Left lung (tissue), 4 donors: ENCODE measurements at regions not wholly inside any gene's neighbourhood (a gene's known extent, or its start where the extent isn't known, plus 50 kb on each side); places are given as distances from the start of the nearest gene placed in this dataset.

Experiments used
- ATAC-seq: fragments of 200-7000 bp; cut with Tn5 transposase; one replicate; pipeline ENCODE4 v1.9.1; 2020; ENCODE audit warnings: moderate library complexity
- DNase-seq, 4 donors: peaks; one replicate each; pipeline ENCODE4 v3.0.0-alpha.2; 2013 to 2020
- H3K27ac ChIP-seq, 2 donors: fragments of 200-600 bp; sonication (generic) in 1 of 2; one replicate each; pipeline versions ENCODE4 v1.5.0 to v1.8.0; 2020 to 2021
- H3K27me3 ChIP-seq, 2 donors: fragments of 200-600 bp; sonication (generic) in 1 of 2; one replicate each; pipeline versions ENCODE4 v1.5.0 to v1.8.0; 2020 to 2021
- H3K36me3 ChIP-seq, 2 donors: fragments of 200-600 bp; sonication (generic) in 1 of 2; one replicate each; pipeline versions ENCODE4 v1.5.0 to v1.8.0; 2020 to 2021
- H3K4me1 ChIP-seq, 2 donors: fragments of 200-600 bp; one replicate each; pipeline ENCODE4 v1.8.0; 2021
- H3K4me3 ChIP-seq, 2 donors: fragments of 200-600 bp; sonication (generic) in 1 of 2; one replicate each; pipeline versions ENCODE4 v1.5.0 to v1.8.0; 2020 to 2021; ENCODE audit warnings: mild to moderate bottlenecking in 1 of 2
- H3K9me3 ChIP-seq, 2 donors: fragments of 200-600 bp; sonication (generic) in 1 of 2; one replicate each; pipeline versions ENCODE4 v1.5.0 to v1.8.0; 2020 to 2021
- CTCF ChIP-seq, 2 donors: fragments of 200-600 bp; sonication (generic) in 1 of 2; IDR thresholded peaks; one replicate each; pipeline versions ENCODE4 v1.5.0 to v1.8.0; 2021; ENCODE audit warnings: antibody characterized with exemption in 2 of 2
- intact Hi-C, 2 donors: fragments of 100-400 bp; cut with DNase I; formaldehyde crosslinking; loops; one replicate each; pipeline versions ENCODE4 v1.11.2 to v1.14.2; 2022
- donor health status: DM: no; HTN: yes; CAD: no.
- donor health status: DM: no; HTN: no; CAD: no.

GRCh38 chr2:7788736-7789135, 871.5 kb downstream of the RNF144A start:
- TF ChIP-seq CTCF (IDR thresholded peaks at IDR 0.05): no peak
- H3K9me3 ChIP-seq: no peaks in the 10 kb centered on the region
- no peaks in the 10 kb centered on the region for H3K36me3 ChIP-seq
- intact Hi-C loops: no loop called here
- DNase-seq (no peak), ATAC-seq (no peak)
- H3K4me1 ChIP-seq: peaks cover 0 to 7% of the 10 kb centered on the region in 2 donors
- no peak overlapping the region for H3K4me3 ChIP-seq
- no peak overlapping the region for H3K27ac ChIP-seq
- no peaks in the 10 kb centered on the region for H3K27me3 ChIP-seq

- no peak overlapping the region for H3K27ac ChIP-seq
- DNase-seq (peak in 3 of 4 donors; percentile 40 to 84 (median 59)), ATAC-seq (peak; percentile 75)
- no peaks in the 10 kb centered on the region for H3K27me3 ChIP-seq
- TF ChIP-seq CTCF (IDR thresholded peaks at IDR 0.05): no peak
- intact Hi-C loops: no loop called here
- no peaks in the 10 kb centered on the region for H3K9me3 ChIP-seq
- no peaks in the 10 kb centered on the region for H3K36me3 ChIP-seq
- H3K4me3 ChIP-seq: no peak overlapping the region
- H3K4me1 ChIP-seq: peaks cover 3 to 23% of the 10 kb centered on the region in 2 donors
Observed at GRCh38 chr2:7792031-7792651, 874.9 kb downstream of the RNF144A start.

GRCh38 chr2:7795778-7796563, 878.8 kb downstream of the RNF144A start:
- no peak for TF ChIP-seq CTCF (IDR thresholded peaks at IDR 0.05)
- Histone ChIP-seq H3K4me1 (peaks cover 3 to 23% of the 10 kb centered on the region in 2 donors), H3K36me3 (no peaks in the 10 kb centered on the region), H3K27ac (peak overlapping the region; percentile 39 to 57), H3K9me3 (peaks cover 0 to 4% of the 10 kb centered on the region in 2 donors), H3K27me3 (no peaks in the 10 kb centered on the region), H3K4me3 (no peak overlapping the region)
- intact Hi-C loops: no loop called here
- ATAC-seq: peak; percentile 73
- peak in 2 of 4 donors; percentile 32 to 76 for DNase-seq

GRCh38 chr2:7800031-7800430, 881.8 kb upstream of the ID2 start:
- TF ChIP-seq CTCF (IDR thresholded peaks at IDR 0.05): no peak

GRCh38 chr2:7801212-7801611, 880.6 kb upstream of the ID2 start:
- no peak for DNase-seq
- Histone ChIP-seq H3K9me3 (peaks cover 0 to 11% of the 10 kb centered on the region in 2 donors), H3K27me3 (no peaks in the 10 kb centered on the region), H3K36me3 (no peaks in the 10 kb centered on the region), H3K4me1 (no peaks in the 10 kb centered on the region), H3K4me3 (no peak overlapping the region), H3K27ac (no peak overlapping the region)
- ATAC-seq: no peak
- intact Hi-C loops: no loop called here
- TF ChIP-seq CTCF (IDR thresholded peaks at IDR 0.05): no peak

More at GRCh38 chr2:7800031-7800430, 881.8 kb upstream of the ID2 start:
- no peaks in the 10 kb centered on the region for H3K27me3 ChIP-seq
- ATAC-seq (no peak), DNase-seq (no peak)
- H3K27ac ChIP-seq: no peak overlapping the region
- peaks cover 0 to 11% of the 10 kb centered on the region in 2 donors for H3K9me3 ChIP-seq
- H3K4me3 ChIP-seq: no peak overlapping the region
- peaks cover 0 to 9% of the 10 kb centered on the region in 2 donors for H3K4me1 ChIP-seq
- intact Hi-C loops: no loop called here
- no peaks in the 10 kb centered on the region for H3K36me3 ChIP-seq
